ENCODE measurements at regions not wholly inside any gene's neighbourhood (a gene's known extent, or its start where the extent isn't known, plus 50 kb on each side); places are given as distances from the start of the nearest gene placed in this dataset.

GRCh38 chr12:125552295-125552694 is 487.1 kb downstream of the AACS start:
- H3K23ac ChIP-seq (ENCODE audit: insufficient read length): no peak overlapping the region
- H3K14ac ChIP-seq (ENCODE audit: insufficient read length): no peak overlapping the region
- no peak for DNase-seq (ENCODE audit: low read depth in 1 of 2, low spot score in 2 of 2)
- ChIA-PET POLR2A (ENCODE audit: partially characterized antibody) (no interaction called here), CTCF (ENCODE audit: partially characterized antibody) (interaction anchor here (0.7 to 2.5 kb wide), 10 partner anchors 9 to 369 kb away, joined by 3 to 9 read pairs (median 3); no protein-coding TSS in a partner anchor)
- no peak overlapping the region for H2BK20ac ChIP-seq (ENCODE audit: low read length)
- no peaks in the 10 kb centered on the region for H3K36me3 ChIP-seq (ENCODE audit: control insufficient read depth in 2 of 4, insufficient read depth in 4 of 4, low read length in 3 of 4)
- H3K4me3 ChIP-seq (ENCODE audit: extremely low read depth in 1 of 4, insufficient read depth in 2 of 4, low read depth in 3 of 4, low read length in 4 of 4): no peak overlapping the region
- TF ChIP-seq TEAD4 (IDR thresholded peaks at IDR 0.05; ENCODE audit: low read depth, low read length): no peak
- no peak for TF ChIP-seq KDM1A (IDR thresholded peaks at IDR 0.05; ENCODE audit: borderline replicate concordance, low read length)
- no peak for TF ChIP-seq E2F6 (IDR thresholded peaks at IDR 0.05)
- no peak for TF ChIP-seq BACH1 (IDR thresholded peaks at IDR 0.05; ENCODE audit: low read length)
- TF ChIP-seq CEBPB (IDR thresholded peaks at IDR 0.05; ENCODE audit: low read depth, low read length): peak; percentile 29; the same call in 1 of the 2 replicates
- TF ChIP-seq NRF1 (IDR thresholded peaks at IDR 0.05; ENCODE audit: low read depth, low read length): no peak
- no peak for TF ChIP-seq SRF (IDR thresholded peaks at IDR 0.05; ENCODE audit: low read depth, low read length)
- no peak for TF ChIP-seq SP4 (IDR thresholded peaks at IDR 0.05; ENCODE audit: low read length)
- H3K23me2 ChIP-seq (ENCODE audit: low read depth, low read length): no peaks in the 10 kb centered on the region
- H2BK120ac ChIP-seq (replicated peaks; ENCODE audit: low read depth, low read length): no peak overlapping the region
- no peak overlapping the region for H3K4me2 ChIP-seq (ENCODE audit: insufficient read depth in 1 of 2, low read depth in 2 of 2, low read length in 2 of 2)
- no peaks in the 10 kb centered on the region for H3K79me1 ChIP-seq (ENCODE audit: low read depth, low read length)
- no peaks in the 10 kb centered on the region for H4K20me1 ChIP-seq (replicated peaks in 1 of 2; ENCODE audit: control insufficient read depth in 1 of 2, insufficient read depth in 2 of 2, low read length in 2 of 2)
- 84% methylated on average over 4 of the region's 4 CpGs; no CpG with 5 or more reads in 1 of the 2 experiments for WGBS, 2 experiments (ENCODE audit: extremely low coverage in 1 of 2, insufficient coverage in 1 of 2, insufficient read length in 1 of 2, insufficient replicate concordance in 2 of 2, low coverage in 1 of 2, low lambda C conversion rate in 2 of 2, missing lambda C conversion rate in 1 of 2)
- peaks cover 3 to 7% of the 10 kb centered on the region in 2 experiments; a peak in 1 of 4 replicates for H3K9me3 ChIP-seq (ENCODE audit: insufficient read depth in 2 of 2, low read depth in 1 of 2, low read length in 1 of 2)
- no peak overlapping the region for H3K27ac ChIP-seq (ENCODE audit: low read depth, low read length)
- no peak overlapping the region for H4K8ac ChIP-seq (ENCODE audit: extremely low read depth, insufficient read depth, low read length)
- H2AFZ ChIP-seq (ENCODE audit: low read length): no peak overlapping the region
- no peak overlapping the region for H3K4ac ChIP-seq (replicated peaks; ENCODE audit: insufficient read length, low read depth, low read length)
- no peak overlapping the region for H3K56ac ChIP-seq (replicated peaks; ENCODE audit: insufficient read length, low read depth, low read length)
- H3K79me2 ChIP-seq (ENCODE audit: control insufficient read depth in 1 of 2, insufficient read depth in 2 of 2, low read length in 2 of 2): no peaks in the 10 kb centered on the region
- H3K9ac ChIP-seq (replicated peaks in 1 of 4; ENCODE audit: extremely low read depth in 1 of 4, low read depth in 3 of 4, low read length in 3 of 4): no peak overlapping the region
- H4K5ac ChIP-seq (ENCODE audit: insufficient read length, low read depth, low read length): no peak overlapping the region
- no peak for FAIRE-seq
- H3K27me3 ChIP-seq (replicated peaks in 1 of 4; ENCODE audit: control insufficient read depth in 3 of 4, extremely low read depth in 1 of 4, insufficient read depth in 3 of 4, low read length in 3 of 4): no peaks in the 10 kb centered on the region
- no peak overlapping the region for H4K91ac ChIP-seq (replicated peaks; ENCODE audit: insufficient read length, low read length)
- no peak overlapping the region for H2BK15ac ChIP-seq (ENCODE audit: low read length)
- no peak overlapping the region for H3K18ac ChIP-seq (ENCODE audit: extremely low read depth, low read length)
- H2AK5ac ChIP-seq (ENCODE audit: low read depth, low read length): no peak overlapping the region
- H2BK5ac ChIP-seq (ENCODE audit: low read depth, low read length): no peak overlapping the region
- no peaks in the 10 kb centered on the region for H3K4me1 ChIP-seq (replicated peaks in 1 of 4; ENCODE audit: control insufficient read depth in 3 of 4, insufficient read depth in 4 of 4, low read length in 3 of 4)
- H2BK12ac ChIP-seq (ENCODE audit: low read depth, low read length): peak overlapping the region; percentile 39; the same call in 1 of the 2 replicates
